Progenitor cell of endocrine pancreas (in vitro differentiated cells): ENCODE measurements at regions not wholly inside any gene's neighbourhood (a gene's known extent, or its start where the extent isn't known, plus 50 kb on each side); places are given as distances from the start of the nearest gene placed in this dataset.

Source experiments
- DNase-seq: peaks from one replicate; pipeline ENCODE4 v3.0.0; 2021; ENCODE audit warnings: low spot score; ENCODE audit not compliant: unreplicated experiment
- H3K27ac Mint-ChIP-seq: 2 replicates; pipeline ENCODE4 v1.8.0; 2021; ENCODE audit warnings: mild to moderate bottlenecking, moderate library complexity, mixed read lengths
- H3K27me3 Mint-ChIP-seq: 2 replicates; pipeline ENCODE4 v1.8.0; 2021; ENCODE audit warnings: mixed read lengths
- H3K36me3 Mint-ChIP-seq: 2 replicates; pipeline ENCODE4 v1.8.0; 2022; ENCODE audit warnings: mixed read lengths; ENCODE audit not compliant: insufficient read depth
- H3K4me1 Mint-ChIP-seq: 2 replicates; pipeline ENCODE4 v1.8.0; 2021; ENCODE audit warnings: low read depth, mixed read lengths
- H3K4me3 Mint-ChIP-seq: 2 replicates; pipeline ENCODE4 v1.8.0; 2021; ENCODE audit warnings: low read depth, mild to moderate bottlenecking, moderate library complexity, mixed read lengths
- H3K9me3 Mint-ChIP-seq: 2 replicates; pipeline ENCODE4 v1.8.0; 2021; ENCODE audit warnings: low read depth, mixed read lengths
- TF ChIP-seq, protein P1 (sequence below): fragments of 200-600 bp; sonication (generic); IDR thresholded peaks from one replicate; pipeline ENCODE4 v1.5.0; 2021; ENCODE audit warnings: antibody characterized with exemption, mild to moderate bottlenecking; ENCODE audit not compliant: unreplicated experiment

DNA sequence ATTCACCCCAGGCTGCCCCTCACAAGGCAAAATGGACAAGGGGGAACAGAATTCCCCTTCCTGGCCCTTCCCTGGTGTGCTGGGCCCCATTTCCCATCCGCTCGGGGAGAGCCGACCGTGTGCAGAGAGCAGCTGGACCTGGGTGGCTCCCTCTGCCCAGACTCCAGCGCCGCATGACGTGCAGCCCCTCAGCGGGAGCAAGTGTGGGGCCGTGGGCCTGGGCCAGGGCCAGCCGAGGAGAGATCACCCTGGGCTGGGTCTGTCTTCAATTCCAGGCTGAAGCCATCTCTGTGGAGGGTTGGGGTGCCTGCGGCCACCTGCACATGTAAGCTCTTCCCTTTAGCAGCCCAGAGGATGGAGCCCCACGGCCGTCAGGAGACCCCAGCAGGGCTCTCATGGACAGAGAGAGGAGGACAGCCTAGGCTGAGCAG lies 241.8 kb downstream of the TTLL2 start:
- H3K27ac Mint-ChIP-seq: no peak overlapping the region
- H3K4me1 Mint-ChIP-seq: peaks cover 6% of the 10 kb centered on the region
- peaks cover 3% of the 10 kb centered on the region for H3K27me3 Mint-ChIP-seq
- no peak overlapping the region for H3K4me3 Mint-ChIP-seq
- no peaks in the 10 kb centered on the region for H3K36me3 Mint-ChIP-seq
- TF ChIP-seq, protein P1, sequence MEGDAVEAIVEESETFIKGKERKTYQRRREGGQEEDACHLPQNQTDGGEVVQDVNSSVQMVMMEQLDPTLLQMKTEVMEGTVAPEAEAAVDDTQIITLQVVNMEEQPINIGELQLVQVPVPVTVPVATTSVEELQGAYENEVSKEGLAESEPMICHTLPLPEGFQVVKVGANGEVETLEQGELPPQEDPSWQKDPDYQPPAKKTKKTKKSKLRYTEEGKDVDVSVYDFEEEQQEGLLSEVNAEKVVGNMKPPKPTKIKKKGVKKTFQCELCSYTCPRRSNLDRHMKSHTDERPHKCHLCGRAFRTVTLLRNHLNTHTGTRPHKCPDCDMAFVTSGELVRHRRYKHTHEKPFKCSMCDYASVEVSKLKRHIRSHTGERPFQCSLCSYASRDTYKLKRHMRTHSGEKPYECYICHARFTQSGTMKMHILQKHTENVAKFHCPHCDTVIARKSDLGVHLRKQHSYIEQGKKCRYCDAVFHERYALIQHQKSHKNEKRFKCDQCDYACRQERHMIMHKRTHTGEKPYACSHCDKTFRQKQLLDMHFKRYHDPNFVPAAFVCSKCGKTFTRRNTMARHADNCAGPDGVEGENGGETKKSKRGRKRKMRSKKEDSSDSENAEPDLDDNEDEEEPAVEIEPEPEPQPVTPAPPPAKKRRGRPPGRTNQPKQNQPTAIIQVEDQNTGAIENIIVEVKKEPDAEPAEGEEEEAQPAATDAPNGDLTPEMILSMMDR: no peak
- DNase-seq: no peak
- H3K9me3 Mint-ChIP-seq: no peaks in the 10 kb centered on the region

DNA sequence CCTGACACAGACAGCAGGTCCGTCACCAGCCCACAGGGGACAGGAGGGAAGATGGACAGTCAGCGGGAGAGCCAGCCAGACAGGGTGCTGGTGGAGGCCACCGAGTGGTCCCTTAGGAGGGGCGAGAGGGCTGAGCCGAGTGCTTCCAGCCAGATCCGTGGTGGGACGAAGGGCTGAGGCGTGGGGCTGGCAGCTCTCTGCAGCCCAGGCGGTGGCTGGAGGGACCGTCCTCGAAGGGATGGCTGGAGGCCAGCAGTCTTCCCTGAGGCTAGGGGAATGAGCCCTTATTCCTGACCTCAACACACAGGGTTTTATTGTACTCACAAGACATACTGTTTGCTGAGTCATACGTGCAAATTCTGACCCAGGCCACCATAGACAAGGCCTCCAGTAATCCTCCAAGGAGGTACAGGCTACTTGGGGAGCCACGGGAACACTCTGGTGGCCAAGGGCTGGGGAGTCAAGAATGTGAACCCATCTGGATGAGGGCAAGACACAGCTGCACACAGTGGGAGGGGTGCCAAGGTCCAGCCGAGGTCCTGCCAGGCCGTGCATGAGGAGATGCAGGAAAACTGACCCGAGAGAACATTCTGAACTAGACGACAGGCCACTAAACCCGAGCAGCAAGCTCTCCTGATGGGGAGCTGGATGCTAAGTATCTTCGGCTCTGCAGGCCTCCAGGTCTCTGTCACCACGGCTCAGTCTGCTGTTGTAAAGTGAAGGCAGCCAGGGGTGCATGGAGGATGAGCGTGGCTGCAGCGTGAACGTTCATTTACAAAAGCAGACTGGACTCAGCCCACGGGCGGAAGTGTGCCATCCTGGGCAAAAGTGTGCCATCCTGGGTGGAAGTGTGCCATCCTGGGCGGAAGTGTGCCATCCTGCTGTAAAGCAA lies 242.5 kb downstream of the TTLL2 start:
- Mint-ChIP-seq H3K27me3 (peaks cover 3% of the 10 kb centered on the region), H3K36me3 (no peaks in the 10 kb centered on the region), H3K4me1 (peaks cover 6% of the 10 kb centered on the region), H3K27ac (no peak overlapping the region), H3K9me3 (no peaks in the 10 kb centered on the region), H3K4me3 (no peak overlapping the region)
- DNase-seq: no peak
- TF ChIP-seq, protein P1: no peak

GRCh38 chr6:167568407-167569024 lies 243.6 kb downstream of the TTLL2 start:
- Mint-ChIP-seq H3K9me3 (no peaks in the 10 kb centered on the region), H3K27ac (no peak overlapping the region), H3K27me3 (peaks cover 6% of the 10 kb centered on the region), H3K36me3 (no peaks in the 10 kb centered on the region), H3K4me1 (peaks cover 6% of the 10 kb centered on the region), H3K4me3 (no peak overlapping the region)
- TF ChIP-seq, protein P1: no peak
- DNase-seq: no peak

- no peak for DNase-seq
- Mint-ChIP-seq H3K4me1 (peaks cover 8% of the 10 kb centered on the region), H3K9me3 (no peaks in the 10 kb centered on the region), H3K27me3 (peaks cover 7% of the 10 kb centered on the region), H3K36me3 (no peaks in the 10 kb centered on the region), H3K27ac (no peak overlapping the region), H3K4me3 (no peak overlapping the region)
- TF ChIP-seq, protein P1: no peak
Observed at GRCh38 chr6:167569041-167569805, 244.3 kb downstream of the TTLL2 start.

DNA sequence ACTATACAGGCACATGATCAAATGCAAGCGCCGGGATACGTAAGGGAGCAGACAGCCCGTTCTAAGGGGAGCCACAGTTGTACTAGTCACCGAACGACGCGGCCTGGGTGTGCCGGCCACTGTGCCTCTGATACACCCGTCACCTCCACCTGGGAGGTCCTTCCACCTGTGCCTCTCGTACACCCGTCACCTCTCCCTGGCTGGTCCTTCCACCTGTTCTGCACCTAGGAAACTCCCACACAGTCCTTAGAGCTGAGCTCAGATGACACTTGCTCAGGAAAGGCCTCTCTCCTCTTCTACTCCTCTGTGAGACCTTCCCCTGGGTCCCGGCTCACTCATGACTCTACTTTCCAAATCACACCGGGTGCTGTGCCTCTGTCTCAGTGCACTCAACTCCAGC lies 245.0 kb downstream of the TTLL2 start:
- TF ChIP-seq, protein P1: no peak
- no peaks in the 10 kb centered on the region for H3K9me3 Mint-ChIP-seq
- H3K27me3 Mint-ChIP-seq: peaks cover 7% of the 10 kb centered on the region
- no peak overlapping the region for H3K4me3 Mint-ChIP-seq
- H3K4me1 Mint-ChIP-seq: peaks cover 8% of the 10 kb centered on the region
- H3K36me3 Mint-ChIP-seq: no peaks in the 10 kb centered on the region
- H3K27ac Mint-ChIP-seq: no peak overlapping the region
- DNase-seq: no peak
